GM12878 (cell line): ENCODE measurements at regions not wholly inside any gene's neighbourhood (a gene's known extent, or its start where the extent isn't known, plus 50 kb on each side); places are given as distances from the start of the nearest gene placed in this dataset.

Experiments used
- ATAC-seq: fragments of 200-7000 bp; cut with Tn5 transposase; 3 replicates; pipeline ENCODE4 v1.9.1; 2020; ENCODE audit warnings: mild to moderate bottlenecking, moderate library complexity
- BruUV-seq: library from RNA; stranded (reverse); fragments of 400-500 nt; replicated peaks from 2 replicates; lab custom pipeline; 2021; lab: Mats Ljungman, UMichigan
- CTCF ChIA-PET: fragments of 300-600 bp; sonication (Branson Sonifier 250); formaldehyde crosslinking; extraction: SDS; loops from one replicate; lab custom pipeline; 2021; ENCODE audit warnings: inconsistent platforms; lab: Yijun Ruan, JAX
- POLR2A ChIA-PET: fragments of 350-600 bp; formaldehyde crosslinking; extraction: SDS; loops from one replicate; lab custom pipeline; 2021; ENCODE audit warnings: inconsistent platforms; lab: Charles Lee
- RAD21 ChIA-PET: fragments of 300-600 bp; sonication (Branson Sonifier 250); formaldehyde crosslinking; loops from one replicate; lab custom pipeline; 2023; ENCODE audit warnings: antibody characterized with exemption; ENCODE audit not compliant: unreplicated experiment; lab: Charles Lee
- SMC1A ChIA-PET: fragments of 300-600 bp; sonication (Branson Sonifier 250); formaldehyde crosslinking; loops from one replicate; lab custom pipeline; 2023; ENCODE audit not compliant: unreplicated experiment, uncharacterized antibody; lab: Charles Lee
- DNase-seq: peaks from one replicate; pipeline ENCODE4 v3.0.0-alpha.2; 2011; ENCODE audit warnings: low read depth, low spot score
- FAIRE-seq: peaks from 3 replicates; lab custom pipeline; 2011; peaks lifted over from hg19 to GRCh38; lab: Jason Lieb, UNC
- H2AFZ ChIP-seq: 2 replicates; pipeline ENCODE4 v1.6.0; 2011; ENCODE audit warnings: low read depth, low read length, control low read depth; ENCODE audit not compliant: control insufficient read depth
- H3K27ac ChIP-seq: 2 replicates; pipeline ENCODE4 v1.5.1; 2011; ENCODE audit warnings: control low read depth; ENCODE audit not compliant: control insufficient read depth, insufficient read depth
- H3K27me3 ChIP-seq, 2 experiments: replicated peaks in 1 of 2; 2 replicates each; pipeline versions ENCODE4 v1.6.0 to v1.6.1; 2011; ENCODE audit warnings: low read length in 1 of 2; ENCODE audit not compliant: control insufficient read depth in 2 of 2, insufficient read depth in 2 of 2
- H3K36me3 ChIP-seq, 2 experiments: 2 replicates each; pipeline ENCODE4 v1.5.1; 2011; ENCODE audit warnings: low read length in 1 of 2; ENCODE audit not compliant: control insufficient read depth in 2 of 2, insufficient read depth in 2 of 2
- H3K4me1 ChIP-seq: 2 replicates; pipeline ENCODE4 v1.6.1; 2011; ENCODE audit warnings: mild to moderate bottlenecking, low read length, moderate library complexity, mixed read lengths; ENCODE audit not compliant: control insufficient read depth, insufficient read depth
- H3K4me2 ChIP-seq: 2 replicates; pipeline ENCODE4 v1.6.0; 2011; ENCODE audit warnings: control low read depth; ENCODE audit not compliant: control insufficient read depth, insufficient read depth
- H3K4me3 ChIP-seq: fragments of 200-600 bp; sonication (generic); 2 replicates; pipeline ENCODE4 v1.5.1; 2016
- H3K79me2 ChIP-seq: 2 replicates; pipeline ENCODE4 v1.6.0; 2011; ENCODE audit warnings: low read length; ENCODE audit not compliant: control insufficient read depth, insufficient read depth
- H3K9ac ChIP-seq: 2 replicates; pipeline ENCODE4 v1.8.0; 2011; ENCODE audit warnings: low read length, control low read depth, mixed read lengths; ENCODE audit not compliant: control insufficient read depth, insufficient read depth
- H3K9me3 ChIP-seq: replicated peaks from 3 replicates; pipeline ENCODE4 v1.5.1; 2011; ENCODE audit warnings: mild to moderate bottlenecking, low read length; ENCODE audit not compliant: control insufficient read depth, insufficient read depth
- H4K20me1 ChIP-seq: 2 replicates; pipeline ENCODE4 v1.6.0; 2011; ENCODE audit not compliant: control insufficient read depth, insufficient read depth
- BHLHE40 ChIP-seq, 2 experiments: fragments of 450-650 bp in 1 of 2; IDR thresholded peaks; 2 replicates each; pipeline ENCODE4 v1.6.1; 2011 to 2017; ENCODE audit warnings: low read depth in 2 of 2, borderline replicate concordance in 1 of 2, improper control_type of control experiment in 1 of 2, low read length in 1 of 2, mild to moderate bottlenecking in 1 of 2
- CEBPZ ChIP-seq: fragments of 150-350 bp; IDR thresholded peaks from 2 replicates; pipeline ENCODE4 v1.6.1; 2016; ENCODE audit warnings: low read depth, low read length
- E4F1 ChIP-seq: fragments of 450-650 bp; IDR thresholded peaks from 2 replicates; pipeline ENCODE4 v1.6.1; 2018; ENCODE audit warnings: borderline replicate concordance, mild to moderate bottlenecking; ENCODE audit not compliant: partially characterized antibody
- NBN ChIP-seq: fragments of 450-650 bp; IDR thresholded peaks from 2 replicates; pipeline ENCODE4 v1.6.1; 2016
- RAD21 ChIP-seq: IDR thresholded peaks from 2 replicates; pipeline ENCODE4 v1.6.1; 2011; ENCODE audit warnings: mild to moderate bottlenecking, low read depth, low read length, moderate library complexity; ENCODE audit not compliant: insufficient read depth
- SIN3A ChIP-seq: IDR thresholded peaks from 2 replicates; pipeline ENCODE4 v1.6.1; 2012; ENCODE audit warnings: low read depth, low read length, improper control_type of control experiment
- WGBS: methylation state at CpG from one replicate; pipeline ENCODE4 v1.1.6; 2016; ENCODE audit warnings: low lambda C conversion rate; ENCODE audit not compliant: insufficient replicate concordance, insufficient coverage; ENCODE audit errors: missing lambda C conversion rate; 5-methylcytosine and 5-hydroxymethylcytosine counted together
- in situ Hi-C: fragments of 300-500 bp; cut with MboI; formaldehyde crosslinking; loops from 9 replicates; pipeline ENCODE4 v1.14.3; 2018; ENCODE audit warnings: mixed read lengths
- intact Hi-C: fragments of 100-400 bp; cut with micrococcal nuclease; formaldehyde crosslinking; loops from one replicate; pipeline ENCODE4 v1.14.2; 2022; ENCODE audit not compliant: unreplicated experiment
- TF ChIP-seq, protein P1 (sequence below): fragments of 450-650 bp; IDR thresholded peaks from 2 replicates; pipeline ENCODE4 v1.6.1; 2018; ENCODE audit warnings: mild to moderate bottlenecking, low read depth, moderate library complexity; ENCODE audit not compliant: partially characterized antibody
- TF ChIP-seq, protein P2 (sequence below), 3 experiments: IDR thresholded peaks in 2 of 3; conservative IDR thresholded peaks in 1 of 3; 2 replicates each; pipeline ENCODE4 v1.5.1; 2011; ENCODE audit warnings: low read depth in 3 of 3, low read length in 3 of 3, mild to moderate bottlenecking in 3 of 3, control low read depth in 2 of 3, moderate library complexity in 2 of 3, inconsistent platforms in 1 of 3, mixed read lengths in 1 of 3; ENCODE audit not compliant: control insufficient read depth in 2 of 3, insufficient read depth in 1 of 3; ENCODE audit errors: extremely low read depth in 1 of 3
- TF ChIP-seq, protein P3 (sequence below): IDR thresholded peaks from 2 replicates; pipeline ENCODE4 v1.6.1; 2011; ENCODE audit warnings: mild to moderate bottlenecking, low read depth, low read length, moderate library complexity; ENCODE audit not compliant: insufficient replicate concordance

- TF ChIP-seq E4F1 (no peak), SIN3A (no peak)
- TF ChIP-seq, protein P1, sequence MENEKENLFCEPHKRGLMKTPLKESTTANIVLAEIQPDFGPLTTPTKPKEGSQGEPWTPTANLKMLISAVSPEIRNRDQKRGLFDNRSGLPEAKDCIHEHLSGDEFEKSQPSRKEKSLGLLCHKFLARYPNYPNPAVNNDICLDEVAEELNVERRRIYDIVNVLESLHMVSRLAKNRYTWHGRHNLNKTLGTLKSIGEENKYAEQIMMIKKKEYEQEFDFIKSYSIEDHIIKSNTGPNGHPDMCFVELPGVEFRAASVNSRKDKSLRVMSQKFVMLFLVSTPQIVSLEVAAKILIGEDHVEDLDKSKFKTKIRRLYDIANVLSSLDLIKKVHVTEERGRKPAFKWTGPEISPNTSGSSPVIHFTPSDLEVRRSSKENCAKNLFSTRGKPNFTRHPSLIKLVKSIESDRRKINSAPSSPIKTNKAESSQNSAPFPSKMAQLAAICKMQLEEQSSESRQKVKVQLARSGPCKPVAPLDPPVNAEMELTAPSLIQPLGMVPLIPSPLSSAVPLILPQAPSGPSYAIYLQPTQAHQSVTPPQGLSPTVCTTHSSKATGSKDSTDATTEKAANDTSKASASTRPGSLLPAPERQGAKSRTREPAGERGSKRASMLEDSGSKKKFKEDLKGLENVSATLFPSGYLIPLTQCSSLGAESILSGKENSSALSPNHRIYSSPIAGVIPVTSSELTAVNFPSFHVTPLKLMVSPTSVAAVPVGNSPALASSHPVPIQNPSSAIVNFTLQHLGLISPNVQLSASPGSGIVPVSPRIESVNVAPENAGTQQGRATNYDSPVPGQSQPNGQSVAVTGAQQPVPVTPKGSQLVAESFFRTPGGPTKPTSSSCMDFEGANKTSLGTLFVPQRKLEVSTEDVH: no peak
These were observed 137.7 kb downstream of the ASB1 start (continued) for GRCh38 chr2:238564286-238564920.

DNA sequence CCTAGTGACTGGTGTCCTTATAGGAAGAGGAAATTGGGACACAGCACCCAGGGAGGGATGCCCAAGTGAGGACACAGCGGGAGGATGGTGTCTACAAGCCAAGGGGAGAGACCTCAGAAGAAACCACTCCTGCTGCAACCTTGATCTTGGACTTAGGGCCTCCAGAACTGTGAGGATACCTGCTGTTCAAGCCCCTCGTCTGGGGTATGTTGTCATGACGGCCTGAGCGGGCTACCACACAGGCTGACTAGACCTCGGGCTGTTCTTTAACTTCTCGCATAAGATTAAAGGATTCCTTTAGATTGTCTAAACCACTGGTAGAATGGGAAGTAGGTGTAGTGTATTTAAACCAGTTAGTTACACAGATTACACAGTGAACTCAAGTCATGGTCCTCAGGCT, 138.3 kb downstream of the ASB1 start:
- Histone ChIP-seq H2AFZ (no peak overlapping the region), H3K36me3 (no peaks in the 10 kb centered on the region), H3K27me3 (no peaks in the 10 kb centered on the region; a peak in 1 of 4 replicates), H4K20me1 (no peaks in the 10 kb centered on the region; the same call in 1 of the 2 replicates), H3K9ac (no peak overlapping the region), H3K27ac (no peak overlapping the region), H3K79me2 (no peaks in the 10 kb centered on the region), H3K4me2 (no peak overlapping the region), H3K4me1 (no peaks in the 10 kb centered on the region), H3K9me3 (no peaks in the 10 kb centered on the region), H3K4me3 (no peak overlapping the region)
- ChIA-PET POLR2A (no interaction called here), RAD21 (no interaction called here), SMC1A (no interaction called here), CTCF (no interaction called here)
- ATAC-seq (no peak), FAIRE-seq (no peak), DNase-seq (no peak)
- no TSS peak for BruUV-seq
- intact Hi-C loops: no loop called here
- WGBS: 18% methylated on average over 6 of the region's 6 CpGs
- in situ Hi-C loops: no loop called here
- no peak for TF ChIP-seq CEBPZ
- TF ChIP-seq RAD21: no peak
- TF ChIP-seq, protein P2, sequence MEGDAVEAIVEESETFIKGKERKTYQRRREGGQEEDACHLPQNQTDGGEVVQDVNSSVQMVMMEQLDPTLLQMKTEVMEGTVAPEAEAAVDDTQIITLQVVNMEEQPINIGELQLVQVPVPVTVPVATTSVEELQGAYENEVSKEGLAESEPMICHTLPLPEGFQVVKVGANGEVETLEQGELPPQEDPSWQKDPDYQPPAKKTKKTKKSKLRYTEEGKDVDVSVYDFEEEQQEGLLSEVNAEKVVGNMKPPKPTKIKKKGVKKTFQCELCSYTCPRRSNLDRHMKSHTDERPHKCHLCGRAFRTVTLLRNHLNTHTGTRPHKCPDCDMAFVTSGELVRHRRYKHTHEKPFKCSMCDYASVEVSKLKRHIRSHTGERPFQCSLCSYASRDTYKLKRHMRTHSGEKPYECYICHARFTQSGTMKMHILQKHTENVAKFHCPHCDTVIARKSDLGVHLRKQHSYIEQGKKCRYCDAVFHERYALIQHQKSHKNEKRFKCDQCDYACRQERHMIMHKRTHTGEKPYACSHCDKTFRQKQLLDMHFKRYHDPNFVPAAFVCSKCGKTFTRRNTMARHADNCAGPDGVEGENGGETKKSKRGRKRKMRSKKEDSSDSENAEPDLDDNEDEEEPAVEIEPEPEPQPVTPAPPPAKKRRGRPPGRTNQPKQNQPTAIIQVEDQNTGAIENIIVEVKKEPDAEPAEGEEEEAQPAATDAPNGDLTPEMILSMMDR (IDR thresholded peaks at IDR 0.05 in 2 of 3, conservative IDR thresholded peaks at IDR 0.05 in 1 of 3; ENCODE audit: control insufficient read depth in 2 of 3, extremely low read depth in 1 of 3, insufficient read depth in 1 of 3, low read depth in 3 of 3, low read length in 3 of 3): no peak
- no peak for TF ChIP-seq BHLHE40 (IDR thresholded peaks at IDR 0.05; ENCODE audit: borderline replicate concordance in 1 of 2, low read depth in 2 of 2, low read length in 1 of 2)
- no peak for TF ChIP-seq NBN
- TF ChIP-seq, protein P3, sequence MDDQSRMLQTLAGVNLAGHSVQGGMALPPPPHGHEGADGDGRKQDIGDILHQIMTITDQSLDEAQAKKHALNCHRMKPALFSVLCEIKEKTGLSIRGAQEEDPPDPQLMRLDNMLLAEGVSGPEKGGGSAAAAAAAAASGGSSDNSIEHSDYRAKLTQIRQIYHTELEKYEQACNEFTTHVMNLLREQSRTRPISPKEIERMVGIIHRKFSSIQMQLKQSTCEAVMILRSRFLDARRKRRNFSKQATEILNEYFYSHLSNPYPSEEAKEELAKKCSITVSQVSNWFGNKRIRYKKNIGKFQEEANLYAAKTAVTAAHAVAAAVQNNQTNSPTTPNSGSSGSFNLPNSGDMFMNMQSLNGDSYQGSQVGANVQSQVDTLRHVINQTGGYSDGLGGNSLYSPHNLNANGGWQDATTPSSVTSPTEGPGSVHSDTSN: no peak
